ENCODE measurements at regions not wholly inside any gene's neighbourhood (a gene's known extent, or its start where the extent isn't known, plus 50 kb on each side); places are given as distances from the start of the nearest gene placed in this dataset.

DNA sequence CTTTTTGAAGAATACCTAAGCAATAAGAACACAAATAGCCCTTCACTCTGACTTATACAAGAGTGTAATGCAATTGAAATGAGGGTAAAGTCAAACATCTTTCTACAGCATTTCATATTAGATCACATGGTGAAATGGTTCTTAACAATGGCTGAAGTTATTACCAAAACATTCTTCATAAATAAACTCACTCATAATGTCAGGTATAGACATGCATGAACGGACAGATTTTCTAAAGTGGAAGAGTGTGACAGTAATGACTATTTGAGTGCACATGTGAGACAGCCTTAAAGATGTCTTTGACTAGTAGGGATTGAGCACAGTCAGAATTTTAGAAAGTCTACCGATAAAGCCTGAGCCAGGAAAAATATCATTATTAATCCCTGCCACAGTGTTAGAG lies 471.0 kb downstream of the ZPLD1 start:
- Histone ChIP-seq H3K36me3 (ENCODE audit: control insufficient read depth in 2 of 4, insufficient read depth in 4 of 4, low read length in 3 of 4) (no peaks in the 10 kb centered on the region), H2BK15ac (ENCODE audit: low read length) (no peak overlapping the region), H3K9ac (replicated peaks in 1 of 4; ENCODE audit: extremely low read depth in 1 of 4, low read depth in 3 of 4, low read length in 3 of 4) (no peak overlapping the region), H4K20me1 (replicated peaks in 1 of 2; ENCODE audit: control insufficient read depth in 1 of 2, insufficient read depth in 2 of 2, low read length in 2 of 2) (no peaks in the 10 kb centered on the region), H2AFZ (ENCODE audit: low read length) (no peak overlapping the region), H2BK20ac (ENCODE audit: low read length) (no peak overlapping the region), H3K79me2 (ENCODE audit: control insufficient read depth in 1 of 2, insufficient read depth in 2 of 2, low read length in 2 of 2) (no peaks in the 10 kb centered on the region), H2AK5ac (ENCODE audit: low read depth, low read length) (no peak overlapping the region), H3K23ac (ENCODE audit: insufficient read length) (no peak overlapping the region), H4K8ac (ENCODE audit: extremely low read depth, insufficient read depth, low read length) (no peak overlapping the region), H3K18ac (ENCODE audit: extremely low read depth, low read length) (no peak overlapping the region), H2BK120ac (replicated peaks; ENCODE audit: low read depth, low read length) (no peak overlapping the region), H3K4me3 (ENCODE audit: extremely low read depth in 1 of 4, insufficient read depth in 2 of 4, low read depth in 3 of 4, low read length in 4 of 4) (no peak overlapping the region), H3K27me3 (replicated peaks in 1 of 4; ENCODE audit: control insufficient read depth in 3 of 4, extremely low read depth in 1 of 4, insufficient read depth in 3 of 4, low read length in 3 of 4) (no peaks in the 10 kb centered on the region), H2BK12ac (ENCODE audit: low read depth, low read length) (no peak overlapping the region), H4K5ac (ENCODE audit: insufficient read length, low read depth, low read length) (no peak overlapping the region), H3K4ac (replicated peaks; ENCODE audit: insufficient read length, low read depth, low read length) (no peak overlapping the region), H3K27ac (ENCODE audit: low read depth, low read length) (no peak overlapping the region), H4K91ac (replicated peaks; ENCODE audit: insufficient read length, low read length) (no peak overlapping the region), H3K79me1 (ENCODE audit: low read depth, low read length) (no peaks in the 10 kb centered on the region), H3K23me2 (ENCODE audit: low read depth, low read length) (no peaks in the 10 kb centered on the region), H3K56ac (replicated peaks; ENCODE audit: insufficient read length, low read depth, low read length) (no peak overlapping the region), H2BK5ac (ENCODE audit: low read depth, low read length) (no peak overlapping the region), H3K4me1 (replicated peaks in 1 of 4; ENCODE audit: control insufficient read depth in 3 of 4, insufficient read depth in 4 of 4, low read length in 3 of 4) (no peaks in the 10 kb centered on the region), H3K4me2 (ENCODE audit: insufficient read depth in 1 of 2, low read depth in 2 of 2, low read length in 2 of 2) (no peak overlapping the region), H3K9me3 (ENCODE audit: insufficient read depth in 2 of 2, low read depth in 1 of 2, low read length in 1 of 2) (no peaks in the 10 kb centered on the region), H3K14ac (ENCODE audit: insufficient read length) (no peak overlapping the region)
- no peak for TF ChIP-seq RBBP5 (IDR thresholded peaks at IDR 0.05; ENCODE audit: borderline replicate concordance, low read depth, low read length)
- no peak for TF ChIP-seq CREB1 (IDR thresholded peaks at IDR 0.05)
- no peak for TF ChIP-seq FOSL1 (IDR thresholded peaks at IDR 0.05; ENCODE audit: insufficient read depth, low read depth, low read length)
- TF ChIP-seq EP300 (IDR thresholded peaks at IDR 0.05; ENCODE audit: borderline replicate concordance in 1 of 2, low read depth in 2 of 2, low read length in 2 of 2): no peak
- TF ChIP-seq, protein P1, sequence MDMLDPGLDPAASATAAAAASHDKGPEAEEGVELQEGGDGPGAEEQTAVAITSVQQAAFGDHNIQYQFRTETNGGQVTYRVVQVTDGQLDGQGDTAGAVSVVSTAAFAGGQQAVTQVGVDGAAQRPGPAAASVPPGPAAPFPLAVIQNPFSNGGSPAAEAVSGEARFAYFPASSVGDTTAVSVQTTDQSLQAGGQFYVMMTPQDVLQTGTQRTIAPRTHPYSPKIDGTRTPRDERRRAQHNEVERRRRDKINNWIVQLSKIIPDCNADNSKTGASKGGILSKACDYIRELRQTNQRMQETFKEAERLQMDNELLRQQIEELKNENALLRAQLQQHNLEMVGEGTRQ (IDR thresholded peaks at IDR 0.05; ENCODE audit: low read length): no peak
- TF ChIP-seq PHF8 (conservative IDR thresholded peaks at IDR 0.05; ENCODE audit: low read depth, low read length): no peak
- TF ChIP-seq SUZ12 (IDR thresholded peaks at IDR 0.05; ENCODE audit: low read length): no peak
- TF ChIP-seq RNF2 (IDR thresholded peaks at IDR 0.05; ENCODE audit: borderline replicate concordance, low read depth, low read length, missing control alignments, poor library complexity, severe bottlenecking): no peak
- ChIA-PET CTCF (ENCODE audit: partially characterized antibody) (no interaction called here), POLR2A (ENCODE audit: partially characterized antibody) (no interaction called here)
- no peak for FAIRE-seq
- WGBS, 2 experiments (ENCODE audit: extremely low coverage in 1 of 2, insufficient coverage in 1 of 2, insufficient read length in 1 of 2, insufficient replicate concordance in 2 of 2, low coverage in 1 of 2, low lambda C conversion rate in 2 of 2, missing lambda C conversion rate in 1 of 2): 92% methylated on average over 2 of the region's 2 CpGs; no CpG with 5 or more reads in 1 of the 2 experiments
- DNase-seq (ENCODE audit: low read depth in 1 of 2, low spot score in 2 of 2): no peak
